ENCODE measurements at regions not wholly inside any gene's neighbourhood (a gene's known extent, or its start where the extent isn't known, plus 50 kb on each side); places are given as distances from the start of the nearest gene placed in this dataset.

DNA sequence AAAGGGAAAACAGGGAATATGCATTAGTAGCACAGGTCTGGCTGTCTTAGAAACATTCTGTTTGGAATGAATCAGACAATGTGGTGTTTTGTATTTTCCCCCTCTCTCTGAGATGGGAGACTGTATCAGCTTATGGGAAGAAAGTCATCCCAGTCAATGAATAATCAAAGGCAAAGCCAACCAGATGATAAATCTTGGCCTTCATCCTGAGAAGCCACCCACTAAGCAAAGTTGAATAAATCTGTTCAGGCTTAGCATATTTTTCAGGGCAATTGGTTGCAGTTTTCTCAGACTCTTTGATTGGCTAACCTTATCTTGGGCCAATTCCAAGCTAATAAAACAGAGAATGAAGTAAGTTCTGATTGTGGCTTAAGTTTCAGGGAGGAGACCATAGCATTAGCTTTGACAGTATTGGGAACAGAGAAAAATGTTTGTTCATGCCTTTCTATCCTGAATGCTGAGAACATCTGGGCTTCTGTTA, 63.6 kb upstream of the ARL8B start:
- H3K9me3 ChIP-seq: no peaks in the 10 kb centered on the region
- H3K36me3 ChIP-seq: no peaks in the 10 kb centered on the region
- peaks cover 0 to 6% (median 0%) of the 10 kb centered on the region in 7 donors for H3K27me3 ChIP-seq
- TF ChIP-seq, protein P1, sequence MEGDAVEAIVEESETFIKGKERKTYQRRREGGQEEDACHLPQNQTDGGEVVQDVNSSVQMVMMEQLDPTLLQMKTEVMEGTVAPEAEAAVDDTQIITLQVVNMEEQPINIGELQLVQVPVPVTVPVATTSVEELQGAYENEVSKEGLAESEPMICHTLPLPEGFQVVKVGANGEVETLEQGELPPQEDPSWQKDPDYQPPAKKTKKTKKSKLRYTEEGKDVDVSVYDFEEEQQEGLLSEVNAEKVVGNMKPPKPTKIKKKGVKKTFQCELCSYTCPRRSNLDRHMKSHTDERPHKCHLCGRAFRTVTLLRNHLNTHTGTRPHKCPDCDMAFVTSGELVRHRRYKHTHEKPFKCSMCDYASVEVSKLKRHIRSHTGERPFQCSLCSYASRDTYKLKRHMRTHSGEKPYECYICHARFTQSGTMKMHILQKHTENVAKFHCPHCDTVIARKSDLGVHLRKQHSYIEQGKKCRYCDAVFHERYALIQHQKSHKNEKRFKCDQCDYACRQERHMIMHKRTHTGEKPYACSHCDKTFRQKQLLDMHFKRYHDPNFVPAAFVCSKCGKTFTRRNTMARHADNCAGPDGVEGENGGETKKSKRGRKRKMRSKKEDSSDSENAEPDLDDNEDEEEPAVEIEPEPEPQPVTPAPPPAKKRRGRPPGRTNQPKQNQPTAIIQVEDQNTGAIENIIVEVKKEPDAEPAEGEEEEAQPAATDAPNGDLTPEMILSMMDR (IDR thresholded peaks at IDR 0.05): no peak
- peak in 1 of 8 donors; percentile 6 for ATAC-seq
- peaks cover 0 to 56% (median 12%) of the 10 kb centered on the region in 9 donors for H3K4me1 ChIP-seq
- H3K4me3 ChIP-seq: no peak overlapping the region
- DNase-seq: no peak
- peak overlapping the region in 2 of 10 donors; percentile 4 to 63 for H3K27ac ChIP-seq
- intact Hi-C loops (cut with DNase I): loop anchor here in 9 of 10 donors (2.0 to 10.0 kb wide), 9 partner anchors 184 to 406 kb away; no protein-coding TSS in a partner anchor

DNA sequence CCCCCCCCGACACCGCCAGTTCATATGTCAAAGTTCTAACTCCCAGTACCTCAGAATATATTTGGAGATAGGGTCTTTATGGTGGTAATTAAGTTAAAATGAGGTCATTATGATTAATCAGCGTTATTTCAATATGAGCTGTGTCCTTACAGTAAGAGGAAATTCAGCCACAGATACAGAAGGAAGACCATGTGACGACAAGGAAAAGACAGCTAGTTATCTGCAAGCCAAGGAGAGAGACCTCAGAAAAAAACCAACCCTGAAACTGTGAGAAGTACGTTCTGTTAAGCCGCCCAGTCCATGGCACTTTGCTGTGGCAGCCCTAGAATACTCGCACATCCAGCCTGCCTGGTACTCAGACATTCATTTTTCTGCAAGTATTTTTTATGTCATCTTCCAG, 62.3 kb upstream of the ARL8B start:
- Histone ChIP-seq H3K4me3 (no peak overlapping the region), H3K27me3 (peaks cover 0 to 6% (median 0%) of the 10 kb centered on the region in 7 donors), H3K36me3 (no peaks in the 10 kb centered on the region), H3K4me1 (peaks cover 0 to 43% (median 12%) of the 10 kb centered on the region in 9 donors), H3K9me3 (no peaks in the 10 kb centered on the region), H3K27ac (no peak overlapping the region)
- TF ChIP-seq, protein P1 (IDR thresholded peaks at IDR 0.05): no peak
- no peak for DNase-seq
- 79 to 83% methylated on average over 7 of the region's 7 CpGs for WGBS, 2 donors
- ATAC-seq: no peak
- intact Hi-C loops (cut with DNase I): loop anchor here in 9 of 10 donors (2.0 to 10.0 kb wide), 9 partner anchors 185 to 407 kb away; no protein-coding TSS in a partner anchor

- Histone ChIP-seq H3K27me3 (peaks cover 0 to 6% (median 0%) of the 10 kb centered on the region in 7 donors), H3K36me3 (no peaks in the 10 kb centered on the region), H3K9me3 (no peaks in the 10 kb centered on the region), H3K4me3 (no peak overlapping the region), H3K4me1 (peaks cover 0 to 29% (median 12%) of the 10 kb centered on the region in 9 donors), H3K27ac (no peak overlapping the region)
- no peak for DNase-seq
- intact Hi-C loops (cut with DNase I): no loop called here
- 64 to 65% methylated on average over 3 of the region's 3 CpGs for WGBS, 2 donors
- ATAC-seq: no peak
- TF ChIP-seq, protein P1 (IDR thresholded peaks at IDR 0.05): no peak
Measured at GRCh38 chr3:5061218-5061569, 60.9 kb upstream of the ARL8B start.

GRCh38 chr3:5063724-5064123, 58.4 kb upstream of the ARL8B start:
- H3K9me3 ChIP-seq: no peaks in the 10 kb centered on the region
- H3K27me3 ChIP-seq: peaks cover 0 to 6% (median 0%) of the 10 kb centered on the region in 7 donors
- whole genome bisulfite sequencing, 2 donors: 93 to 96% methylated on average over 6 of the region's 6 CpGs
- DNase-seq: no peak
- no peak for ATAC-seq
- peaks cover 0 to 7% (median 0%) of the 10 kb centered on the region in 9 donors for H3K4me1 ChIP-seq
- H3K36me3 ChIP-seq: no peaks in the 10 kb centered on the region
- no peak overlapping the region for H3K4me3 ChIP-seq
- no peak overlapping the region for H3K27ac ChIP-seq
- intact Hi-C loops (cut with DNase I): no loop called here
- TF ChIP-seq, protein P1 (IDR thresholded peaks at IDR 0.05): no peak

All from heart right ventricle (tissue), 16 donors.